WI38 (cell line): ENCODE measurements at regions not wholly inside any gene's neighbourhood (a gene's known extent, or its start where the extent isn't known, plus 50 kb on each side); places are given as distances from the start of the nearest gene placed in this dataset.

ENCODE experiments used
- H3K4me3 ChIP-seq: 2 replicates; pipeline ENCODE4 v1.5.1; 2011; ENCODE audit warnings: low read depth, mild to moderate bottlenecking, control low read depth, low read length
- CTCF ChIP-seq: IDR thresholded peaks from 2 replicates; pipeline ENCODE4 v1.5.1; 2012; ENCODE audit warnings: low read depth, mild to moderate bottlenecking, control low read depth, low read length

- no peak overlapping the region for H3K4me3 ChIP-seq
- TF ChIP-seq CTCF = no peak
Observed at GRCh38 chr10:128813574-128813973, 653.5 kb upstream of the MGMT start.

- no peak for TF ChIP-seq CTCF
- no peak overlapping the region for H3K4me3 ChIP-seq
Observed at GRCh38 chr10:128814024-128814423, 653.0 kb upstream of the MGMT start.

GRCh38 chr10:128814782-128815181 lies 652.3 kb upstream of the MGMT start:
- no peak overlapping the region for H3K4me3 ChIP-seq
- TF ChIP-seq CTCF = no peak

- TF ChIP-seq CTCF = no peak
- H3K4me3 ChIP-seq = no peak overlapping the region
Observed at GRCh38 chr10:128816726-128817125, 650.3 kb upstream of the MGMT start.

GRCh38 chr10:128817636-128818035 lies 649.4 kb upstream of the MGMT start:
- H3K4me3 ChIP-seq = no peak overlapping the region
- no peak for TF ChIP-seq CTCF

GRCh38 chr10:128820663-128821062 lies 646.4 kb upstream of the MGMT start:
- no peak for TF ChIP-seq CTCF
- no peak overlapping the region for H3K4me3 ChIP-seq

GRCh38 chr10:128823201-128823600 lies 643.8 kb upstream of the MGMT start:
- no peak overlapping the region for H3K4me3 ChIP-seq
- no peak for TF ChIP-seq CTCF
